Forelimb muscle (tissue), 1 donor: ENCODE measurements at regions not wholly inside any gene's neighbourhood (a gene's known extent, or its start where the extent isn't known, plus 50 kb on each side); places are given as distances from the start of the nearest gene placed in this dataset.

Source experiments
- DNase-seq: peaks from one replicate; pipeline ENCODE4 v3.0.0-alpha.2; 2013; ENCODE audit warnings: low read depth

- DNase-seq: peak; percentile 22
Measured at GRCh38 chr2:104158191-104158590, 695.7 kb upstream of the POU3F3 start.

- no peak for DNase-seq
Measured at GRCh38 chr2:104163611-104164130, 690.2 kb upstream of the POU3F3 start.

- no peak for DNase-seq
Measured at GRCh38 chr2:104164721-104165252, 689.1 kb upstream of the POU3F3 start.

- no peak for DNase-seq
Measured at GRCh38 chr2:104177179-104177578, 676.7 kb upstream of the POU3F3 start.

GRCh38 chr2:104179644-104180043 lies 674.3 kb upstream of the POU3F3 start:
- no peak for DNase-seq

- DNase-seq: no peak
Measured at GRCh38 chr2:104200533-104201168, 653.3 kb upstream of the POU3F3 start.

- no peak for DNase-seq
Measured at GRCh38 chr2:104213758-104214157, 640.2 kb upstream of the POU3F3 start.

GRCh38 chr2:104215269-104216161 lies 638.4 kb upstream of the POU3F3 start:
- DNase-seq: no peak

- DNase-seq: no peak
Measured at GRCh38 chr2:104233591-104233990, 620.3 kb upstream of the POU3F3 start.

- DNase-seq: no peak
Measured at GRCh38 chr2:104236491-104236890, 617.4 kb upstream of the POU3F3 start.

- no peak for DNase-seq
Measured at GRCh38 chr2:104240984-104241383, 612.9 kb upstream of the POU3F3 start.

GRCh38 chr2:104249629-104250028 lies 604.3 kb upstream of the POU3F3 start:
- no peak for DNase-seq

- DNase-seq: no peak
Measured at GRCh38 chr2:104250635-104251034, 603.3 kb upstream of the POU3F3 start.

- DNase-seq: no peak
Measured at GRCh38 chr2:104254017-104254416, 599.9 kb upstream of the POU3F3 start.

GRCh38 chr2:104262714-104263113 lies 591.2 kb upstream of the POU3F3 start:
- DNase-seq: no peak

GRCh38 chr2:104279646-104280045 lies 574.3 kb upstream of the POU3F3 start:
- no peak for DNase-seq

- no peak for DNase-seq
Measured at GRCh38 chr2:104280216-104280615, 573.7 kb upstream of the POU3F3 start.

GRCh38 chr2:104286841-104287240 lies 567.1 kb upstream of the POU3F3 start:
- no peak for DNase-seq

GRCh38 chr2:104289651-104290565 lies 564.0 kb upstream of the POU3F3 start:
- DNase-seq: no peak

- no peak for DNase-seq
Measured at GRCh38 chr2:104290566-104290891, 563.4 kb upstream of the POU3F3 start.

GRCh38 chr2:104312684-104313083 lies 541.2 kb upstream of the POU3F3 start:
- DNase-seq: no peak
